Mesodermal cell (in vitro differentiated cells): ENCODE measurements at regions not wholly inside any gene's neighbourhood (a gene's known extent, or its start where the extent isn't known, plus 50 kb on each side); places are given as distances from the start of the nearest gene placed in this dataset.

ENCODE experiments used
- H3K27ac ChIP-seq: 2 replicates; pipeline ENCODE4 v1.7.0; 2013; ENCODE audit warnings: mild to moderate bottlenecking, low read depth, low read length, moderate library complexity; ENCODE audit not compliant: severe bottlenecking
- H3K36me3 ChIP-seq: 2 replicates; pipeline ENCODE4 v1.7.1; 2013; ENCODE audit warnings: mild to moderate bottlenecking, low read length, moderate library complexity; ENCODE audit not compliant: control insufficient read depth, insufficient read depth
- H3K4me1 ChIP-seq: one replicate; pipeline ENCODE4 v1.7.1; 2013; ENCODE audit warnings: mild to moderate bottlenecking, low read length; ENCODE audit not compliant: insufficient read depth, control insufficient read depth, poor library complexity, severe bottlenecking
- H3K4me3 ChIP-seq: 2 replicates; pipeline ENCODE4 v1.7.0; 2013; ENCODE audit warnings: low read length, control low read depth, mild to moderate bottlenecking; ENCODE audit not compliant: insufficient read depth, poor library complexity, severe bottlenecking; ENCODE audit errors: extremely low read depth
- H3K9me3 ChIP-seq: 2 replicates; pipeline ENCODE4 v1.7.1; 2013; ENCODE audit warnings: mild to moderate bottlenecking, low read length, moderate library complexity; ENCODE audit not compliant: control insufficient read depth
- WGBS, 2 experiments: methylation state at CpG; one replicate each; pipeline ENCODE4 v1.1.5; 2013; ENCODE audit warnings: missing lambda C conversion rate in 2 of 2; ENCODE audit not compliant: insufficient coverage in 2 of 2; 5-methylcytosine and 5-hydroxymethylcytosine counted together

GRCh38 chr10:69716711-69717560 is 84.8 kb upstream of the COL13A1 start:
- H3K4me3 ChIP-seq = no peak overlapping the region
- WGBS, 2 experiments = 60 to 87% methylated on average over 14 to 17 of the region's 19 CpGs
- H3K36me3 ChIP-seq = no peaks in the 10 kb centered on the region
- H3K4me1 ChIP-seq = peaks cover 6% of the 10 kb centered on the region
- no peak overlapping the region for H3K27ac ChIP-seq
- H3K9me3 ChIP-seq = peaks cover 12% of the 10 kb centered on the region

DNA sequence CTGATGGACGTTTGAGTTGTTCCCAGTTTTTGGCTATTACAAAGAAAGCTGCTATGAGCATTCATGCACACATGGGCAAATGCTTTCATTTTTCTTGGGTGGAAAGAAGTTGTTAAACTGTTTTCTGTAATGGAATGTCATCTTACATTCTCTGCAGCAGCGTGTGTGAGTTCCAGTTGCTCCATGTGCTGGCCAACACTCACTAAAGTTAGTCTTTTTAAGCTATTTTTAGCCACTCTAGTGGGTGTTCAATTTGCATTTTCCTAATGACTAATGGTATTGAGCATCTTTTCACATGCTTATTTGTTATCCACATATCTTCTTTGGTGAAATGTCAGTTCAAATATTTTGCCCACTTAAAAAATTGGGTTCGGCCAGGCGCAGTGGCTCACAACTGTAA is 82.8 kb upstream of the COL13A1 start:
- Histone ChIP-seq H3K4me3 (no peak overlapping the region), H3K36me3 (no peaks in the 10 kb centered on the region), H3K9me3 (peaks cover 12% of the 10 kb centered on the region), H3K4me1 (peaks cover 12% of the 10 kb centered on the region), H3K27ac (no peak overlapping the region)
- WGBS, 2 experiments = 88 to 91% methylated on average over 3 to 4 of the region's 4 CpGs

GRCh38 chr10:69721690-69722310 is 79.9 kb upstream of the COL13A1 start:
- 56 to 87% methylated on average over 5 of the region's 10 CpGs for WGBS, 2 experiments
- peaks cover 12% of the 10 kb centered on the region for H3K4me1 ChIP-seq
- H3K9me3 ChIP-seq = peaks cover 12% of the 10 kb centered on the region
- H3K4me3 ChIP-seq = no peak overlapping the region
- H3K27ac ChIP-seq = peak overlapping the region; percentile 75
- H3K36me3 ChIP-seq = no peaks in the 10 kb centered on the region

DNA sequence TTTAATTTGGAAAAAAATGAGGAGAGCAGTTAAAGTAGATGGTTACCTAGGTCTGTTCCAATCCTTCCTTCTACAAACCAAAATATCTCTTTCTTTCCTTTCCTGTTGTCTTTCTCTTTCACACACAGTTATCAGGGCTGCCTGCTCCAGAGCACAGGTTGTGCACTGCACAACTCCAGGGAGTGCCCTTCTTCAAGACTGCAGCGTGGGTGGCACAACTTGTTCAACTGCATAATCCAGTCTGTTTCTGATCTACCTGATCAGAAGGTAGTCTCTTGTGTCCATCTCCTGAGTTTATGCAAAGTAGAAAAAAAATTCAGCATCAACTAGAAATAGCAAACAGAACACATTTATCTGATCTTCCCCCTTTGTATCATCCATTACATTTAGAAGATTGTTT is 78.1 kb upstream of the COL13A1 start:
- Histone ChIP-seq H3K9me3 (peaks cover 11% of the 10 kb centered on the region), H3K36me3 (no peaks in the 10 kb centered on the region), H3K4me3 (no peak overlapping the region), H3K27ac (no peak overlapping the region), H3K4me1 (peaks cover 23% of the 10 kb centered on the region)
- 83 to 89% methylated on average over 1 of the region's 1 CpG for WGBS, 2 experiments

DNA sequence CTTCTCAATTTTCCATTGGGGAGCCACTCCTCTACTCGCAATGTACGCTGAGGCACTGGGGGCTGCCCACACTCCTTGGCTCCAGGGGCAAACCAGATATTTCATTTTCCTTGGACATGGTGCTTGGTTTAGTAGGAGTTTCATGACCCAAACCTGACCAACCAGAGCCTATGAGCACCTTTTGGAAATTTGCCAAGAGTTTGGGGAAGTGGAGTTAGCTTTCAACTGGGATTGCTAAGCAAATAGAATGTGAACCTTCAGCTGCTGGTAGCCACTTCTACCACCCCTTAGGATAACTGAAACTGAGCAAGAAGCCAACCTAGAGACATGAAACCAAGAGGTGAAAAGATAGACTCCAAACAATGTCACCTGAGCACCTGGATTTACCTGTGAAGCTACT is 74.9 kb upstream of the COL13A1 start:
- Histone ChIP-seq H3K9me3 (no peaks in the 10 kb centered on the region), H3K4me1 (peaks cover 46% of the 10 kb centered on the region), H3K4me3 (no peak overlapping the region), H3K36me3 (no peaks in the 10 kb centered on the region), H3K27ac (no peak overlapping the region)
- WGBS, 2 experiments = 100% methylated on average over 1 to 2 of the region's 2 CpGs

GRCh38 chr10:69728335-69728870 is 73.3 kb upstream of the COL13A1 start:
- H3K36me3 ChIP-seq = no peaks in the 10 kb centered on the region
- peaks cover 46% of the 10 kb centered on the region for H3K4me1 ChIP-seq
- 37 to 48% methylated on average over 3 of the region's 3 CpGs for WGBS, 2 experiments
- peak overlapping the region; percentile 20 for H3K27ac ChIP-seq
- no peaks in the 10 kb centered on the region for H3K9me3 ChIP-seq
- H3K4me3 ChIP-seq = no peak overlapping the region

DNA sequence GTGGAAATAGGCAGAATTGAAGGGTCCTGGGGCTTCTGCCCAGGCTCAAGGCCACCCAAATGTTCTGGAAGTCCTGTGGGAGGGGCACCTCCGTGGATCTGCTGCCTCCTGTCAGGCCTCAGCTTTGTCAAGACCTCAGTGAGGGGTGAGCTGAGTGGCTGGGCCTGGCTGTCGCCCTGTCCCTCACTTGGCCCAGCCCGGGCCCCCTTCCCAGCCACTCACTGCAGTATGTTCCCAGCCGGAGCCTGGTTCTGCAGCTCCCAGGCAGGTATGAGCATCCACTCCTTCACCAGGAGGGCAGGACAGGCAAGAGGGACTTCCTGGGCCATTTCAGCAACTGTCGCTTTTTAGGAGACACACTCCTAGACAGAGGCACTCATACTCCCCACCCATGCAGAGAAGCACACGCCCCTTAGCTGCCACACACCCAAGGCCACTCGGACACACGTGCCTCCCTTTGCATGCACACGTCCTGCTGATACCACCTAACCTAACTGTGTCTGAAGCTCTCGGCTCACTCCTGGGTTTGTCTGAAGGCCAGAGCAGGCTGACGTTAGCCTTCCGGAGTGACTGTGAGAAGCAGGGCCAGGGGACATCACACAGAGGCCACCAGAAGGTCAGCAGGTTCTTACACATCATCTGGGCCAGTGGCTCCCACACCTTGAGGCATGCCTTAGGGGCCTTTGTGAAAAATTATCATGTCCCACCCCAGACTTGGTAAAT is 72.2 kb upstream of the COL13A1 start:
- 88 to 90% methylated on average over 11 of the region's 12 CpGs for WGBS, 2 experiments
- no peaks in the 10 kb centered on the region for H3K36me3 ChIP-seq
- H3K27ac ChIP-seq = no peak overlapping the region

GRCh38 chr10:69730251-69731156 is 71.2 kb upstream of the COL13A1 start:
- peak overlapping the region; percentile 73 for H3K27ac ChIP-seq
- WGBS, 2 experiments = 91 to 94% methylated on average over 14 to 15 of the region's 16 CpGs
- no peak overlapping the region for H3K4me3 ChIP-seq
- no peaks in the 10 kb centered on the region for H3K36me3 ChIP-seq
- peaks cover 63% of the 10 kb centered on the region for H3K4me1 ChIP-seq
- H3K9me3 ChIP-seq = no peaks in the 10 kb centered on the region

More for the DNA sequence above, 72.2 kb upstream of the COL13A1 start:
- Histone ChIP-seq H3K9me3 (no peaks in the 10 kb centered on the region), H3K4me1 (peaks cover 57% of the 10 kb centered on the region), H3K4me3 (no peak overlapping the region)

- Histone ChIP-seq H3K9me3 (no peaks in the 10 kb centered on the region), H3K4me1 (peaks cover 63% of the 10 kb centered on the region), H3K36me3 (no peaks in the 10 kb centered on the region), H3K27ac (peak overlapping the region; percentile 73), H3K4me3 (no peak overlapping the region)
- 73% methylated on average over 3 of the region's 3 CpGs for WGBS, 2 experiments
Measured at GRCh38 chr10:69731184-69731583, 70.5 kb upstream of the COL13A1 start.

- no peak overlapping the region for H3K4me3 ChIP-seq
- peaks cover 63% of the 10 kb centered on the region for H3K4me1 ChIP-seq
- WGBS, 2 experiments = 85 to 90% methylated on average over 3 to 4 of the region's 8 CpGs
- peak overlapping the region; percentile 73 for H3K27ac ChIP-seq
- H3K9me3 ChIP-seq = no peaks in the 10 kb centered on the region
- H3K36me3 ChIP-seq = no peaks in the 10 kb centered on the region
Measured at GRCh38 chr10:69731698-69732097, 70.0 kb upstream of the COL13A1 start.
